G401.6 (cell line): ENCODE measurements at regions not wholly inside any gene's neighbourhood (a gene's known extent, or its start where the extent isn't known, plus 50 kb on each side); places are given as distances from the start of the nearest gene placed in this dataset.

Experiments used
- FAIRE-seq: peaks from 2 replicates; lab custom pipeline; 2012; peaks lifted over from hg19 to GRCh38; lab: Jason Lieb, UNC

DNA sequence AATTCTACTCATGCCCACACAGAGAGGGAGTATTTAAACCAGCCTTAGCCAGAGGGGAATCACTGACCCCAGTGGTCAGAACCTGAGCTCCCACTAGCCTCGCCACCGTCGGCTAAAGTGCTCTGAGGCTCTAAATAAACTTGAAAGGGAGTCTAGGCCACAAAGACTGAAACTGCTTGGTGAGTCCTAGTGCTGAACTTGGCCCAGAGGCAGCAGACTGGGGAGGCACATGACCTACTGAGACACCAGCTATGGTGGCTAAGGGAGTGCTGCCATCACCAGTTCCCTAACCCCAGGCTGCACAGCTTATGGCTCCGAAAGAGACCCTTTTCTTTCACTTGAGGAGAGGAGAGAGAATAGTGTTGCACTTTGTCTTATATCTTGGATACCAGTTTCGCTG, 1542.8 kb downstream of the KCNT2 start:
- no peak for FAIRE-seq

DNA sequence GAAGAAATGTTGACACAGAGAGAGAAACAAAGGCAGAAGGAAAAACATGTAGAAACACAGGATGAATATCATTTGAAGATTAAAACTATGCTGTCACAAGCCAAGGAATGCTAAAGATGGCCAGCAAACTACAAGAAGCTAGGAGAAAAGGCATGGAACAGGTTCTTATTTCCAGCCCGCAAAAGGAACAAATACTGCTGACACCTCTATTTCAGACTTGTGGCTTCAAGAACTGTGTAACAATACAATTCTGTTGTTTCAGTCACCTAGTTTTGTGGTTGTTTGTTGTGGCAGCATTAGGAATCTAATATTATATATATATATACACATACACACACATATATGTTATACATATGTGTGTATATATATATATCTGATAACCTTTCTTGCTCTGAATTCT, 1543.9 kb downstream of the KCNT2 start:
- FAIRE-seq: no peak

DNA sequence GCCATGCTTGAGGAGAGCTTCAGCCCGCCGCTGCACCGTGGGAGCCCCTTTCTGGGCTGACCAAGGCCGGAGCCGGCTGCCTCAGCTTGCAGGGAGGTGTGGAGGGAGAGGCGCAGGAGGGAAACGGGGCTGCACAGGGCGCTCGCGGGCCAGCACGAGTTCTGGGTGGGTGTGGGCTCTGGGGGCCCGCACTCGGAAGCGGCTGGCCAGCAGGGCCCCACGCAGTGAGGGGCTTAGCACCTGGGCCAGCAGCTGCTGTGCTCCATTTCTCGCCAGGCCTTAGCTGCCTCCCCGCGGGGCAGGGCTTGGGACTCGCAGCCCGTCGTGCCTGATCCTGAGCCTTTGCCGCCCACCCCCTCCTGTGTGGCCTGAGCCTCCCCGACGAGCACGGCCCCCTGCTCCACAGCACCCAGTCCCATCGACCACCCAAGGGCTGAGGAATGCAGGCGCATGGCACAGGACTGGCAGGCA, 1554.0 kb downstream of the KCNT2 start:
- no peak for FAIRE-seq

DNA sequence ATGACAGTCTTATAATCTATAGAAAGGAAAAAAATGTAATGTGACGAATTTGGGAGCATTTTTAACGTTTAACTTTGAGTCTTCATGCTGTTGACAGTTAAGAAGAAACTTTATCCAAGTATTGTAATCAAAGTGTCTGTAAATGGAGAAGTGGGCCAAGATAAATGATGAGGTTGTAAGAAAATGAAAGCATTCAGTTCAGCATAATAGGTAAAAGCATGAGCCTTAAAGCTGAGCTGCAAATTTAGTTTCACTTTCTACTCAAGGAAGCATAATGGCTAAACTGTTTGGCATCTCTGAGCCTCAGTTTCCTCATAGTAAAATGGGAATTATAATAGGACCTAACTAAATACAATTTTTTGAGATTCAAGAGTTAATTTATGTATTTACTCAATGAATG, 1554.8 kb downstream of the KCNT2 start:
- no peak for FAIRE-seq

DNA sequence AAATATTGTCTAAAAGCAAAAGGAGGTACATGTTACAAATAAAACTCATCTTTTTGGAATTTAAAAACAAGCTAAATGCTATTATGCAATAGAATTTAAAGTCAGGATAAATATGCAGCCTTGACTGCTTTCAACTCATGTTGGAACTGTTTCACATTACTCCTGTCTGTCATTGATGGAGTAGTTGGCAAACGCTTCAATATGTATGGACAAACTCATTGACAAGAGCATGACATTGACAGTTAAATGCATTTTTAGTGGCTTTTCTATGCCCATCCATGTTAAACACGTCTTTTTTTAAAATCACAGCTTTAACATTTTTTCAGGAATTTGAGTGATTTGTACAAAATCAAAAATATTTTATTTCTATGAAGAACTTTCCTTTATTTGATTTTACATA, 1560.5 kb downstream of the KCNT2 start:
- FAIRE-seq: no peak

DNA sequence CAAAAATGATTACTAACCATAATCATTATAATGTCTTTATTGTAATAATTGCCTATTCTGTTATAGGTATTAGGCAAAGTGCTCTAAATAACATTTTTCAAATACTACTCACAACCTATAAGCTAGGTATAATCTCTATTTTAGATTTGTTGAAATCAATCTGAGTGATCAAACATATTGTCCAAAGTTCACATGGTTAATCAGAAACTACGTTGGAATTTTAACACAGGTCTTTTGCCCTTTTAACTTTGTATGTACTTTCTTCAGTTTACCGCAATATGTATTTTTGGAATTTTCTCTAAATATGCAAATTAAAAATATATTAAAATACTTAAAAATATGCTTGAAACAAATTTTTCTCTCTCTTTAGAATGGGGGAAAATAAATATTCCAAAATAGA, 1563.2 kb downstream of the KCNT2 start:
- FAIRE-seq: no peak

DNA sequence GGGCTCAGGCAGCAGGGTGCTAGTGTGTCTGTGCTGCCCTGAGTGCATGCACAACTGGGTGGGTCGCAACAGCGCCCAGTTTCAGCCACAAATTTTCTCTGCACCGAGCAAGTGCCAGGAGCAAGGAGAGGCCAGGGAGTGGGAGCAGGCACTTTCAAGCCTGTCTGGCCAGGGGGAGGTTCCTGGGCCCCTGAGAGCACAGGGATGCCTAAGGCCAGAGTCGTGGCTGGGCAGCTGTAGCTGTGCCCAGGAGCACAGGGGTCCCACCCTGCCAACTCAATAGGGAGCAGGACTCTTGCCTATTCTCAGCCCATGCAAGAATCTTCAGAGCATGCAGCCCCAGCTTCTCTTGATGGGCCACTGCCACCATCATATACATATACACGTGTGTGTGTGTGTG, 1577.4 kb downstream of the KCNT2 start:
- no peak for FAIRE-seq

DNA sequence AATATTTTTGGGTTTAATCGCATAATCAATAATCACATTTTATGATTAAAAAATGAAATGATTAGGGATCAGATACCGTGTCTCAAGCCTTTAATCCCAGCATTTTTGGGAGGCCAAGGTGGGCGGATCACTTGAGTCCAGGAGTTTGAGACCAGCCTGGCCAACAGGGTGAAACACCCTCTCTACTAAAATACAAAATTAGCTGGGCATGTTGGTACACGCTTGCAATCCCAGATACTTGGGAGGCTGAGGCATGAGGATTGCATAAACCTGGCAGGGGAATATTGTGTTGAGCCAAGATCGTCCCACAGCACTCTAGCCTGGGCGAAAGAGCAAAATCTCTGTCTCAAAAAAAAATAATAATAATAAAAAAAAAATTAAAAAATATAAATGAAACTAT, 1581.4 kb downstream of the KCNT2 start:
- no peak for FAIRE-seq

DNA sequence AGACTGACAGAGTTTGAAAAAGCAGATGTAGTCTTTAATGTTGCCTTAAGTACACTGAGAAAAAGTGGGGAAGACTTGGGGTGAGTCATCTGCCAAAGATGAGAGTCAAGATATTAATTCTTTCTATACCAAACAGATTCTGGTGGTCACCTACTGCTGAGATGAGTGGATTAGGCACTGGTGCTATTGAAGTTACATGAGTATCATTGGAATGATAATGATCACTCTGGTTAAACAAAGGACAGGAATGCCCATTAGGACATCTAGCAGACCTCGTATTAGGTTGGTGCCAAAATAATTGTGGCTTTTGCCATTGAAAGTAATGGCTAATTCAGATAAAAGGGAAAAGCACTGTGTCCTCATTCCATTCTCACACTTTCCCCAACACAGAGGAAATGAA, 1588.9 kb downstream of the KCNT2 start:
- no peak for FAIRE-seq

DNA sequence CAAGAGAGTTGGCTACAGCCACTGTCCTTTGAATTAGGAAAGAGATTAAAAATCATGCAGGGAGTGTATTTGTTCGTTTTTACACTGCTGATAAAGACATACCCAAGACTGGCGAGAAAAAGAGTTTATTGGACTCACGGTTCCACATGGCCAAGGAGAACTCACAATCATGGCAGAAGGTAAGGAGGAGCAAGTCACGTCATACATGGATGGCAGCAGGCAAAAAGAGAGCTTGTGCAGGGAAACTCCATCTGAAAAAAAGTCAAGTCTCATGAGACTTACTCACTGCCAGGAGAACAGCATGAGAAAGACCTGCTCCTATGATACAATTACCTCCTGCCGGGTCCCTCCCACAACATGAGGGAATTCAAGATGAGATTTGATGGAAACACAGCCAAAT, 1595.2 kb downstream of the KCNT2 start:
- no peak for FAIRE-seq

DNA sequence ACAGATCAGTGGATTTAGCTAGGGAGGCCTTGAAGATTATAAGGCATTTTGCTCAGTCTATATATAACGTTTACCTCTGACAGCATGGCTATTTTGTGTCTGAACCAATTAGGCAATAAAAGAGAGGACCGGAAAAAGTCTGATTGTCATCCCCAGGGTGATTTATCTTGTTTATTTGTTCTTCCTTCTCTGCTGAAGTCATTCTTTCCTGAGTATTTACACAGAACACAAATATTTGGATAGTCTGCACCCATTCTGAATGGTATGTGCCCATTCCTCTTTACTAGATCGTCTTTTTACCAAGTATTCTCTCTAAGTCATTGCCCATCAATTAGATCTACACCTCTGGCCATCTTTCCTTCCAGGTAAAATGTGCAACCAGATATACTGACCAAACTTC, 1602.9 kb downstream of the KCNT2 start:
- no peak for FAIRE-seq

DNA sequence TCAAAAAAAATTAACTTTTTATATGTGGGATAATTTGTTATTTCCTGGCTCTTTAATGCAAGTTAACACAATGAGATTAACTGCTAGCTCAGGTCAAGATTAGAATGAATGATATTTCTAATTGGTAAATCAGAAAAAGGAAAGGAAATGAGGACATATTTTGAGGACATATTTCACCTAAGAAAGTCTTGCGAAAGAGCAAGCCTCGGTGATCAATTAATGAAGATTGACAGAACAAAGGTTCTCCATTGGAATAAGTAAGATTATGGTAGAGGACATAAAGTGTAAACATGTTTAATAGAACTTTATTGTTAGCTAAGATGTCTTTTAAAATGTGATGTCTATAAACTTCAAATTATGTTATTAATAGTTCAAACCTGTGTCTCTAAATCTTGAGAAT, 1617.8 kb downstream of the KCNT2 start:
- FAIRE-seq: no peak

DNA sequence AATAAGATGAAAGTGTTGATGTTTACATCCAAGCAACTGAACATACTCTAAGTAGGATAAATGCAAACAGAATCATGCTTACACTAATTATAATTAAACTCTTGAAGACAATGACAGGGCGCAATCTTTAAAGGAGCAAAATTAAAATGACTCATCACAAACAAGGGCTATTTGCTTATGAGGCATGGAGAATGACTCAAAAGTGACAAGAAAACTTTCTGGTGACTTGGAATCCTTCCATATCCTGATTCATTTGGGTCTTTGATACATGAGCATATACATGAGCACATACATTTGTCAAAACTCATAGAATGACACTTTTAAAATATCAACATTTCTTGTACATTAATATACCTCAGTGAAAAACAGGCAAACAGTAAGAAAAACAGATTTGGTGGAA, 1632.3 kb downstream of the KCNT2 start:
- FAIRE-seq: no peak

DNA sequence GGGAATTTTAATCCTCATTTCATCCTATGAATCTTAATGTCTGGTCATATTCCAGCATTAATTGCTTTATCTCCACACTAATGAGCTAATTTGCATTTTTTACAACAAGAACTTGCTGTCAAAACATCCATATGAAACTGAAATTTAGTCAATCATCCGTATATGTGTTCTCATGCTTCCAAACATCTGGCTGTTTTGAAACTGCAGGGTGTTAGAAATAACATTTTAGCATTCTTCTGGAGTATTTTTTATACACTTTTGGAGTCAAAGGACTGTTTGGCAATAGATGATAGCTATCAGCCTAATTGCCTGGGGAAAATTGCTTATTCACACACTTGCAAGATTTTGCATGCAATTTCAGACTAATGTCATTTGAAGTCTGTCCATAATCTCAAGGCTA, 1639.3 kb downstream of the KCNT2 start:
- FAIRE-seq: no peak

DNA sequence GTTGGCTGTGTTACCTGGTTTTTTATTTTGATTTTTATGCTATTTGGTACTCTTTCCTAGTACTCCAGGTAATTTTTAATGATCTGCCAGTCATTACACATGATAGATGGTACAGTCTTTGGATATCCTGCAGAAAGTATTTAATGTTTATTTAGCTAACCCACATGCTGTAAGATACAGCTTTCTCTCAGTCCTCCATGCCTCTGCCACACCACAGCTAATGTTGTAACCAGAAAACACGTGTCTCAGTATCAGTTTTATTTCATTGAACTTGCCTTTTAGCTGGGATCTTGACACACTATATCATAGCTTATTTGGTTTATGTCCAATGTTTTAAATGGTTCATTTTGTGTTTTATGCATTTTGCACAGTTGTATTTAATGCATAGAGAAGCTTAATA, 1648.4 kb downstream of the KCNT2 start:
- no peak for FAIRE-seq

DNA sequence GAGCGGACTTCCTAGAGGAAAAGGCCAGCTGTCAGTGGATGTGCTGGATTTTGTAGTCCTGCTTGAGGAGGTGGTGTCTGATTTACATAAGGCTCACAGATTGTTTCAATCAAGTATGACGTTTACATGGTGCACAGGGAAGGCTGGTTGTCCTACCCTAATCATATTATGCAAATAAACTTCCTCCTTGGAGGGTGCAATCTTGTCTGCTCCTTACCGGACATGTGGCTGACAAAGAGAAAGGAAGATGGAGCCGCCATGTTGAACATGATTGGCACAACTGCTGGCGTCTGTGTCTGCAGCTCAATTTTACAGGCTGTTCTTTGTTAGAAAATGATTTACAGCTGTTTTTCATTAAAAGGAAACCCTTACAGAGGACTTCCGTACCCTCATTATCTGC, 1656.1 kb downstream of the KCNT2 start:
- no peak for FAIRE-seq

DNA sequence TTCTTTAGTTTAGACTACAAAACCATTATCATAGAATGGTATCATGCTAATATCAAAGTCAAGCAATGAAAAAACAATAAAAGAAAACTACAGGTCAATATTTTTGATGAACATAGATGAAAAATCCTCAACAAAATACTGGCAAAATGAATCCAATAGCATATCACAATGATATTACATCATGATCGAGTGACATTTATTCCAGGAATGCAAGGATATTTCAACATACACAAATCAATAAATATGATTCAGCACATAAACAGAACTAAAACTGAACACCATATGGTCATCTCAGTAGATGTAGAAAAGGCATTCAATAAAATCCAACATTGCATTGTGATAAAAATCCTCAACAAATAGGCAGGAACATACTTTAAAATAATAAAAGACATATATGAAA, 1657.7 kb downstream of the KCNT2 start:
- no peak for FAIRE-seq

DNA sequence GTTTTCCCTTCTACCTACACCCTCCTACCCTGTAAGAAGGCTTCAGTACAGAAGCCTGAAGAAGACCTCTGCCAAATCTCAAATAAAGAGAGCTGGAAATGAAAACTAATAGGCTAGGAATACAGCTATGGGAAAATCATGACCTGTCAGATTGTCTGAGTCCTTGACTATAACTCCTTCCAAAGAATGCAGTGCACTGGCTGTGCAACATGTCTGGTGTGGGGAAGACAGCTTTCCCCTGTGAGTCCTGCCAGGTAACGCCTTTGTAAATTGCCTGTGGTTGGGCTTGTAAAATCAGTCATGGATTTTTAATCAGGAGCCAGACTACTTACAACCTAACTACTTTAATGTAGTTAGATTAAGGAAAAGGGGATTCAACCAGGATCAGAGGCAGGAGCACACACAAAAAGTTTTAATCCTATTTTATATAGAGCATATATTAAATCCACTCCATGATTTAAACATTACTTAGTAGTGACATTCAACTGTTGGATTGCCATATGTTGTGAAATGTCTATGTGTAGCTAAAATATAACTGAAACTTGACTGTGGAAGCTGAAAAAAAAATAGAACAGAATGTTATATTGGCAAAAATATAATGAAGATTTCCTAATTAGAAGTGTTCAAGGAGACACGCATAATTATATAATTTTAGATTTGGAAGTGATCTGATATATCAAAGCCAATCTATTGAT, 1667.8 kb downstream of the KCNT2 start:
- no peak for FAIRE-seq

DNA sequence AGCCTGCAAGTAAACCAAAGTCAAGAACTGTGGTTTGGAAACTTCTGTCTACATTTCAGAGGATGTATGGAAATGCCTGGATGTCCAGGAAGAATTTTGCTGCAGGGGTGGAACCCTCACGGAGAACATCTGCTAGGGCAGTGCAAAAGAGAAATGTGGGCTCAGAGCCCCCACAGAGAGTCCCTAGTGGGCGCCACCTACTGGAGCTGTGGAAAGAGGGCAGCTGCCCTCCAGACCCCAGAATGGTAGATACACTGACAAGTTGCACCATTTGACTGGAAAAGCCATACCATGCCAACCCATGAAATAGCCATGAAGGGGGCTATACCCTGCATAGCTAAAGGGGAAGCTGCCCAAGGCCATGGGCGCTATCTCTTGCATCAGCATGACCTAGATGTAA, 1672.4 kb downstream of the KCNT2 start:
- FAIRE-seq: no peak

DNA sequence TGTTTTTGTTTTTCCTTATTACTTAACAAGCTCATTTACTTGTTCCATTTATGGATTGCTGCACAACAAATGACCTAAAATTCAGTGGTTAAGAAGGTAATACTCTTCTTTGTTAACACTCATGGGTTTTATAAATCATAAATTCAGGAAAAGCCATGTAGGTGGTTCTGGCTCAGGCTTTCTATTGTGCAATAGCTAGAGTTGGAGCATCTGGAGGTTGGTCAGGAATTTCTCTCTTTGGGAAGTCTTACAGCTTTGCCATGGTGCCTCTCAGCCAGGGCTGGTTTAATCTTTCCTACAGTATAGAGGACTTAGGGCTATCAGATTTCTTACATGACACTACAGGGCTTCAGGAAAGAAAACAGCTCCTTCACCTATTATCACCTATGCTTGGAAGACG, 1677.1 kb downstream of the KCNT2 start:
- no peak for FAIRE-seq

DNA sequence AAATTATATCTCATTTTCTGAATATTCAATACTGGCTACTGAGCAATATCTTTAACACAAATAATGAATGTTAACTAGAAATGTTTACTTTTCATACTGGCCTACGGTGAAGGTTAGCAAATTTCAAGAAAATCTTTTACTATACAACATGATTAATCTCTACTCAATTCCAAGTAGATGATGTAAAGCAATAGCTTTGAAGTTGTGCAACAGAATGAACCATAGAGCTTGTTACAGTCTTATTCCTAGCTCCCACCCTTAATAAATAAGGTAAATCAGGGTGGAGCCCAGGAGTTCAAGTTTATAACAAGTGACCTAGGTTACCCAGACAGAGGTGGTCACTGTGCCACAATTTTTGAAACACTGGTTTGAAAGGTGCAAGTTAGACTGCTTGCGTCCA, 1678.1 kb downstream of the KCNT2 start:
- no peak for FAIRE-seq

DNA sequence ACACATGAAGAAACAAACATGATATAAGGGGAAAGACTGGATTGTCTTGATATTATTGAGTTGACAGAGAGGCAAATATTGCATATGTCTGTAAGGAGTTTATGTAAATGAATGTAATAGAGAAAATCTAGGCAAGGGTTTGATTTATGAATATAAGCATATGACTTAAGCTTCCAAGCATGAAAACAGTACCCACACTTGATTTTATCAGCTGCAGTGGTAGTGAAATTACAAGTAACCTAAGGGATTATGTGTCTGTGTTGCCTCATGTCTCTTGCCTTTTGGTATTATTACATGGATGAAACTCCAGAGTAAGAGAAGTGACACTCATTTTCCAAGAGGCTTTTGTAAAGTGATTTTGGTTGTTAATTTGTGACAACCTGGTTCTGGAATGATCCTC, 1678.9 kb downstream of the KCNT2 start:
- FAIRE-seq: no peak

DNA sequence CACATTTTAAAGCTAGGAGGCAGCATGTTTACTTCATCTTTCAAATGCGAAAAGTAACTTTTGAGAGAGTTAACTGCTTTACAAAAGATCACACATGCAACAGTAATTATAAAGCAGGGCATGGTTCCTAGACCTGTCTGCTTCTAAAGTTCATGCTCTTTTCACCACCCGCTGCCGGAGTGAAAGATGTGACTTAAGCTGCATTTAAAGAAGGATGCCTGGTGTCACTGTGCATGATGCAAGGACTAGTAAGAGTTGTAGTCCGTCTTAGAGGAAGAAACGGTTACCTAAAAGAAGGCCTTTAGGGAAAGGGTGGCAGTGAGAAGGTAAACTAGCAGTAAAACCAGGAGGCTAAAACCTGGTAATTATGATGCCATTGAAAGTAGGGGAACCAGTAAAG, 1689.1 kb downstream of the KCNT2 start:
- no peak for FAIRE-seq

DNA sequence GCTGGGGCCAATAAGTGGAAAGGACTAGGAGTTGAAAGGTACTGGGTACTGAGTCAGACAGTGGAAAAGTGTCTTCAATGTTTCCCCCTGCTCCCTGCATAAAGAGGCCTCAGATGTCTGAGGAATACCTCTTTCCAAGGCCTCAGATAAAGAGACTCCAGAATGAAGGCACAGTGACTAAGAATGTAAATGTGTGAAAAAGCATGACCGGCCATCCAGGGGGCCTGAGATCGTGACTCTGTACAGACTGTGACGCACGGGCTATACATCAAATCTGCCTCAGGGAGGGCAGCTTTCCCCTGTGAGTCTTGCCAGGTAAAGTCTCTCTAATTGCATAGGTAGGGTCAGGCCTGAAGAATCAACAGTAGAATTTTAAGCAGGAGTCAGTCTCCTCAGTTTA, 1690.5 kb downstream of the KCNT2 start:
- FAIRE-seq: no peak

DNA sequence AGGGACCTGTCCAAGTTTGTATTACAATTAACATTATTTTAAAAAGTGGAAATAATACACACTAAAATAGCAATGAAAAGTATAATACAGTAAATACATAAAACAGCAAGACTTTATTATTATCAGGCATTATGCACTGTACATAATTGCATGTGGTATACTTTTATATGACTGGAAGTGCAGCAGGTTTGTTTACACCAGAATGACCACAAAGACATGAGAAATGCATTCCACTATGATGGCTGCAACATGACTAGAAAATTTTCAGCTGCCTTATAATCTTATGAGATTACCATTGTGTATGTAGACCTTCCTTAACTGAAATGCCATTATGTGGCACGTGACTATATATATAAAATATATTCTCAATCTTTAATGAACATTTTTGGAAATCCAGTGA, 1699.6 kb downstream of the KCNT2 start:
- no peak for FAIRE-seq
